ENCODE measurements at regions not wholly inside any gene's neighbourhood (a gene's known extent, or its start where the extent isn't known, plus 50 kb on each side); places are given as distances from the start of the nearest gene placed in this dataset.

DNA sequence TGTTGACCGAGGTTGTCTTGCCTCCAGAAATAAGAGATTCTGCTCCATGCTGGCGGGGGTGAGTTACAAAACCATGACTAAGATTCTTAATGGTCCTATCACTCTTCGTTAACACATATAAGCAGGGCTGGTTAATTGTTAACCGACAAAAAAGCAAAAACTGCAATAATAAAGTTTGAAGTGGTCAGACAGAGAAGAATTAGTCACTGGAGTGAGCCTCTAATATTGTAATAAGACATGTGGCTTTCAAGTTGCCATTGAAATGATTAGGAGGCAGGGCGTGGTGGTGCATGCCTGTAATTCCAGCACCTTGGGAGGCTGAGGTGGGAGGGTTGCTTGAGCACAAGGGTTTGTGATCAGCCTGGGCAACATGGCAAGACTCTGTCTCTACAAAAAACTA, 78.4 kb upstream of the NR2F2 start:
- TF ChIP-seq, protein P1, sequence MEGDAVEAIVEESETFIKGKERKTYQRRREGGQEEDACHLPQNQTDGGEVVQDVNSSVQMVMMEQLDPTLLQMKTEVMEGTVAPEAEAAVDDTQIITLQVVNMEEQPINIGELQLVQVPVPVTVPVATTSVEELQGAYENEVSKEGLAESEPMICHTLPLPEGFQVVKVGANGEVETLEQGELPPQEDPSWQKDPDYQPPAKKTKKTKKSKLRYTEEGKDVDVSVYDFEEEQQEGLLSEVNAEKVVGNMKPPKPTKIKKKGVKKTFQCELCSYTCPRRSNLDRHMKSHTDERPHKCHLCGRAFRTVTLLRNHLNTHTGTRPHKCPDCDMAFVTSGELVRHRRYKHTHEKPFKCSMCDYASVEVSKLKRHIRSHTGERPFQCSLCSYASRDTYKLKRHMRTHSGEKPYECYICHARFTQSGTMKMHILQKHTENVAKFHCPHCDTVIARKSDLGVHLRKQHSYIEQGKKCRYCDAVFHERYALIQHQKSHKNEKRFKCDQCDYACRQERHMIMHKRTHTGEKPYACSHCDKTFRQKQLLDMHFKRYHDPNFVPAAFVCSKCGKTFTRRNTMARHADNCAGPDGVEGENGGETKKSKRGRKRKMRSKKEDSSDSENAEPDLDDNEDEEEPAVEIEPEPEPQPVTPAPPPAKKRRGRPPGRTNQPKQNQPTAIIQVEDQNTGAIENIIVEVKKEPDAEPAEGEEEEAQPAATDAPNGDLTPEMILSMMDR (IDR thresholded peaks at IDR 0.05) = no peak
- TF ChIP-seq POLR2A (IDR thresholded peaks at IDR 0.05) = no peak

All from body of pancreas (tissue), 4 donors.